GM12878 (cell line): ENCODE measurements at regions not wholly inside any gene's neighbourhood (a gene's known extent, or its start where the extent isn't known, plus 50 kb on each side); places are given as distances from the start of the nearest gene placed in this dataset.

Experiments used
- ATAC-seq: fragments of 200-7000 bp; cut with Tn5 transposase; 3 replicates; pipeline ENCODE4 v1.9.1; 2020; ENCODE audit warnings: mild to moderate bottlenecking, moderate library complexity
- BruUV-seq: library from RNA; stranded (reverse); fragments of 400-500 nt; replicated peaks from 2 replicates; lab custom pipeline; 2021; lab: Mats Ljungman, UMichigan
- CTCF ChIA-PET: fragments of 300-600 bp; sonication (Branson Sonifier 250); formaldehyde crosslinking; extraction: SDS; loops from one replicate; lab custom pipeline; 2021; ENCODE audit warnings: inconsistent platforms; lab: Yijun Ruan, JAX
- POLR2A ChIA-PET: fragments of 350-600 bp; formaldehyde crosslinking; extraction: SDS; loops from one replicate; lab custom pipeline; 2021; ENCODE audit warnings: inconsistent platforms; lab: Charles Lee
- RAD21 ChIA-PET: fragments of 300-600 bp; sonication (Branson Sonifier 250); formaldehyde crosslinking; loops from one replicate; lab custom pipeline; 2023; ENCODE audit warnings: antibody characterized with exemption; ENCODE audit not compliant: unreplicated experiment; lab: Charles Lee
- SMC1A ChIA-PET: fragments of 300-600 bp; sonication (Branson Sonifier 250); formaldehyde crosslinking; loops from one replicate; lab custom pipeline; 2023; ENCODE audit not compliant: unreplicated experiment, uncharacterized antibody; lab: Charles Lee
- DNase-seq: peaks from one replicate; pipeline ENCODE4 v3.0.0-alpha.2; 2011; ENCODE audit warnings: low read depth, low spot score
- FAIRE-seq: peaks from 3 replicates; lab custom pipeline; 2011; peaks lifted over from hg19 to GRCh38; lab: Jason Lieb, UNC
- H2AFZ ChIP-seq: 2 replicates; pipeline ENCODE4 v1.6.0; 2011; ENCODE audit warnings: low read depth, low read length, control low read depth; ENCODE audit not compliant: control insufficient read depth
- H3K27ac ChIP-seq: 2 replicates; pipeline ENCODE4 v1.5.1; 2011; ENCODE audit warnings: control low read depth; ENCODE audit not compliant: control insufficient read depth, insufficient read depth
- H3K27me3 ChIP-seq, 2 experiments: replicated peaks in 1 of 2; 2 replicates each; pipeline versions ENCODE4 v1.6.0 to v1.6.1; 2011; ENCODE audit warnings: low read length in 1 of 2; ENCODE audit not compliant: control insufficient read depth in 2 of 2, insufficient read depth in 2 of 2
- H3K36me3 ChIP-seq, 2 experiments: 2 replicates each; pipeline ENCODE4 v1.5.1; 2011; ENCODE audit warnings: low read length in 1 of 2; ENCODE audit not compliant: control insufficient read depth in 2 of 2, insufficient read depth in 2 of 2
- H3K4me1 ChIP-seq: 2 replicates; pipeline ENCODE4 v1.6.1; 2011; ENCODE audit warnings: mild to moderate bottlenecking, low read length, moderate library complexity, mixed read lengths; ENCODE audit not compliant: control insufficient read depth, insufficient read depth
- H3K4me2 ChIP-seq: 2 replicates; pipeline ENCODE4 v1.6.0; 2011; ENCODE audit warnings: control low read depth; ENCODE audit not compliant: control insufficient read depth, insufficient read depth
- H3K4me3 ChIP-seq: fragments of 200-600 bp; sonication (generic); 2 replicates; pipeline ENCODE4 v1.5.1; 2016
- H3K79me2 ChIP-seq: 2 replicates; pipeline ENCODE4 v1.6.0; 2011; ENCODE audit warnings: low read length; ENCODE audit not compliant: control insufficient read depth, insufficient read depth
- H3K9ac ChIP-seq: 2 replicates; pipeline ENCODE4 v1.8.0; 2011; ENCODE audit warnings: low read length, control low read depth, mixed read lengths; ENCODE audit not compliant: control insufficient read depth, insufficient read depth
- H3K9me3 ChIP-seq: replicated peaks from 3 replicates; pipeline ENCODE4 v1.5.1; 2011; ENCODE audit warnings: mild to moderate bottlenecking, low read length; ENCODE audit not compliant: control insufficient read depth, insufficient read depth
- H4K20me1 ChIP-seq: 2 replicates; pipeline ENCODE4 v1.6.0; 2011; ENCODE audit not compliant: control insufficient read depth, insufficient read depth
- BCLAF1 ChIP-seq: fragments of 450-650 bp; IDR thresholded peaks from 2 replicates; pipeline ENCODE4 v1.6.1; 2017; ENCODE audit warnings: antibody characterized with exemption, mild to moderate bottlenecking, moderate library complexity
- CREB1 ChIP-seq: IDR thresholded peaks from 2 replicates; pipeline ENCODE4 v1.6.1; 2012; ENCODE audit warnings: low read depth, mild to moderate bottlenecking, inconsistent platforms
- EED ChIP-seq: sonication (generic); IDR thresholded peaks from 2 replicates; pipeline ENCODE4 v1.6.1; 2016; ENCODE audit warnings: antibody characterized with exemption, low read depth
- EGR1 ChIP-seq, 2 experiments: IDR thresholded peaks; 1 replicate in 1 of 2; 2 replicates in 1 of 2; pipeline ENCODE4 v1.6.1; 2011 to 2012; ENCODE audit warnings: low read depth in 2 of 2, low read length in 2 of 2, borderline replicate concordance in 1 of 2, mild to moderate bottlenecking in 1 of 2, moderate library complexity in 1 of 2
- ETV6 ChIP-seq, 2 experiments: fragments of 450-650 bp in 1 of 2; IDR thresholded peaks in 1 of 2; conservative IDR thresholded peaks in 1 of 2; 2 replicates each; pipeline ENCODE4 v1.6.1; 2014; ENCODE audit warnings: antibody characterized with exemption in 1 of 2, borderline replicate concordance in 1 of 2, low read depth in 1 of 2, mild to moderate bottlenecking in 1 of 2, moderate library complexity in 1 of 2
- KAT2A ChIP-seq: conservative IDR thresholded peaks from 2 replicates; pipeline ENCODE4 v1.6.1; 2011; ENCODE audit warnings: low read depth, low read length; ENCODE audit not compliant: control insufficient read depth
- POLR2AphosphoS5 ChIP-seq: IDR thresholded peaks from 2 replicates; pipeline ENCODE4 v1.6.1; 2011; ENCODE audit warnings: mild to moderate bottlenecking, low read length, inconsistent platforms
- SUZ12 ChIP-seq: fragments of 200-600 bp; sonication (generic); IDR thresholded peaks from one replicate; pipeline ENCODE4 v1.6.1; 2018; ENCODE audit warnings: antibody characterized with exemption, mild to moderate bottlenecking; ENCODE audit not compliant: unreplicated experiment
- WRNIP1 ChIP-seq: IDR thresholded peaks from 2 replicates; pipeline ENCODE4 v1.6.1; 2011; ENCODE audit warnings: low read depth, low read length, improper control_type of control experiment, borderline replicate concordance
- ZNF24 ChIP-seq: fragments of 450-650 bp; IDR thresholded peaks from 2 replicates; pipeline ENCODE4 v1.6.1; 2017; ENCODE audit warnings: antibody characterized with exemption, mild to moderate bottlenecking
- ZNF622 ChIP-seq: fragments of 450-650 bp; IDR thresholded peaks from 2 replicates; pipeline ENCODE4 v1.6.1; 2017; ENCODE audit warnings: mild to moderate bottlenecking, inconsistent platforms
- WGBS: methylation state at CpG from one replicate; pipeline ENCODE4 v1.1.6; 2016; ENCODE audit warnings: low lambda C conversion rate; ENCODE audit not compliant: insufficient replicate concordance, insufficient coverage; ENCODE audit errors: missing lambda C conversion rate; 5-methylcytosine and 5-hydroxymethylcytosine counted together
- in situ Hi-C: fragments of 300-500 bp; cut with MboI; formaldehyde crosslinking; loops from 9 replicates; pipeline ENCODE4 v1.14.3; 2018; ENCODE audit warnings: mixed read lengths
- intact Hi-C: fragments of 100-400 bp; cut with micrococcal nuclease; formaldehyde crosslinking; loops from one replicate; pipeline ENCODE4 v1.14.2; 2022; ENCODE audit not compliant: unreplicated experiment

- FAIRE-seq, result no peak
- H3K9me3 ChIP-seq, result no peaks in the 10 kb centered on the region
- no peak overlapping the region for H3K4me2 ChIP-seq
- TF ChIP-seq POLR2AphosphoS5 (no peak), ETV6 (conservative IDR thresholded peaks at IDR 0.05 in 1 of 2, IDR thresholded peaks at IDR 0.05 in 1 of 2; ENCODE audit: borderline replicate concordance in 1 of 2, low read depth in 1 of 2) (peak in 1 of 2 experiments; percentile 39; a peak in 1 of 4 replicates)
- no peaks in the 10 kb centered on the region for H3K79me2 ChIP-seq
- no peak for ATAC-seq
- in situ Hi-C loops (no loop called here), intact Hi-C loops (no loop called here)
- 2% methylated on average over 3 of the region's 3 CpGs for WGBS
- no peak overlapping the region for H2AFZ ChIP-seq
- no peaks in the 10 kb centered on the region for H4K20me1 ChIP-seq
- no peak overlapping the region for H3K4me3 ChIP-seq
- no peak overlapping the region for H3K27ac ChIP-seq
- ChIA-PET SMC1A (interaction anchor here (0.7 to 2.2 kb wide), 2 partner anchors 12 to 64 kb away, joined by 3 to 7 read pairs; no protein-coding TSS in a partner anchor), CTCF (no interaction called here), POLR2A (no interaction called here), RAD21 (no interaction called here)
- H3K4me1 ChIP-seq, result peaks cover 25% of the 10 kb centered on the region
- no peaks in the 10 kb centered on the region for H3K27me3 ChIP-seq
- no TSS peak for BruUV-seq
- DNase-seq, result no peak
- H3K9ac ChIP-seq, result no peak overlapping the region
- H3K36me3 ChIP-seq, result no peaks in the 10 kb centered on the region
Measured at GRCh38 chr3:56923526-56924224, 121.9 kb upstream of the ARHGEF3 start.

- Histone ChIP-seq H3K27me3 (no peaks in the 10 kb centered on the region), H3K27ac (no peak overlapping the region), H3K4me1 (peaks cover 44% of the 10 kb centered on the region), H3K36me3 (no peaks in the 10 kb centered on the region), H3K4me3 (no peak overlapping the region; the same call in 1 of the 2 replicates), H2AFZ (no peak overlapping the region), H3K79me2 (no peaks in the 10 kb centered on the region), H3K4me2 (peak overlapping the region; percentile 65), H3K9ac (no peak overlapping the region), H3K9me3 (no peaks in the 10 kb centered on the region), H4K20me1 (no peaks in the 10 kb centered on the region)
- in situ Hi-C loops, result no loop called here
- FAIRE-seq (no peak), DNase-seq (no peak), ATAC-seq (no peak)
- ChIA-PET POLR2A (no interaction called here), CTCF (interaction anchor here (0.6 to 1.1 kb wide), 6 partner anchors 20 to 124 kb away, joined by 3 to 5 read pairs (median 4); partner anchors contain the start of gene ARHGEF3), SMC1A (interaction anchor here (0.8 to 2.4 kb wide), 9 partner anchors 21 to 221 kb away, joined by 3 to 10 read pairs (median 6); no protein-coding TSS in a partner anchor), RAD21 (interaction anchor here (0.7 to 1.6 kb wide), 13 partner anchors 20 to 217 kb away, joined by 3 to 10 read pairs (median 4); no protein-coding TSS in a partner anchor)
- BruUV-seq, result no TSS peak
- intact Hi-C loops, result no loop called here
- WGBS, result 28% methylated on average over 7 of the region's 7 CpGs
- TF ChIP-seq BCLAF1 (no peak), SUZ12 (no peak), EED (peak; percentile 28; the same call in 1 of the 2 replicates), WRNIP1 (no peak), EGR1 (IDR thresholded peaks at IDR 0.05; ENCODE audit: borderline replicate concordance in 1 of 2, low read depth in 2 of 2, low read length in 2 of 2) (no peak), ZNF24 (no peak), CREB1 (no peak), KAT2A (no peak), ZNF622 (no peak)
Measured at GRCh38 chr3:56921573-56922453, 120.1 kb upstream of the ARHGEF3 start.
